HG02610 (cell line): ENCODE measurements at regions not wholly inside any gene's neighbourhood (a gene's known extent, or its start where the extent isn't known, plus 50 kb on each side); places are given as distances from the start of the nearest gene placed in this dataset.

Experiments
- ATAC-seq: cut with Tn5 transposase; IDR thresholded peaks from one replicate; pipeline ENCODE4 v1.9.1; 2021; ENCODE audit warnings: mild to moderate bottlenecking, moderate library complexity; ENCODE audit not compliant: unreplicated experiment

DNA sequence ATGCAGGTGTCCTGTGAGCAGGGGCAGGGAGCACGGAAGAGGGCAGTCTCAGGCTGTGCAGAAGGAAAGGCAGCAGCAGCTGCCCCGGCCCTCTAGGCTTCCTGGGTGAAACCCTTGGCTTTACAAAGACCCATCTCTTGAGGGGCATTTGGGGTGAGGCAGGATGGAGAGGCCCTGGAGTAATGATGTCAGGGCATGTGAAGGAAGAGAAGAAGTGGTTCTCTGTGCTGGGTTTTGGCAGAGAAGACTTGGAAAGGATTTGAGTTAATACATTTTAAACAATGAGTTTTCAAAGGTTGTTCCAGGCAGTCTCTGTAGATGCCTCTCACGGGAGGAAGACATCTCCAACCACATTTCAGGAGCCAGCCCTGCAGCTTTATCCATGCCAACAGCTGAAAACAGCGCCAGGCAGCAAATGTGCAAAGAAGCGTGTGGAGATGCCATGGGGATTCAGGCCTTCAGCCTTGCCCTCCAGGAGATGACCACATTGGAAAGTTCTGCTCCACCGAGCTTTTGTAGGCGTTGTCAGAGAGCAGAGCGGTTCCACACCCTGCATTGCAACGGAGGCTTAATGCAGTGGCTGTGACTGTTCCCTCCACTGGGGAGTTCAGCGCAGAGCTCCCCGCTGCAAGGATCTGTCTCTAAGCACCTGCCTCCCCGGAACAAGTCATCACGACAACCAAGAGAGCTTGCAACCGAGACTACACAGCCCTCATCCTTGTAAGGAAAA, 322.8 kb downstream of the UQCRFS1 start:
- ATAC-seq = no peak

GRCh38 chr19:28887920-28888618, 324.9 kb downstream of the UQCRFS1 start:
- no peak for ATAC-seq

GRCh38 chr19:28886708-28887107, 326.2 kb downstream of the UQCRFS1 start:
- no peak for ATAC-seq

DNA sequence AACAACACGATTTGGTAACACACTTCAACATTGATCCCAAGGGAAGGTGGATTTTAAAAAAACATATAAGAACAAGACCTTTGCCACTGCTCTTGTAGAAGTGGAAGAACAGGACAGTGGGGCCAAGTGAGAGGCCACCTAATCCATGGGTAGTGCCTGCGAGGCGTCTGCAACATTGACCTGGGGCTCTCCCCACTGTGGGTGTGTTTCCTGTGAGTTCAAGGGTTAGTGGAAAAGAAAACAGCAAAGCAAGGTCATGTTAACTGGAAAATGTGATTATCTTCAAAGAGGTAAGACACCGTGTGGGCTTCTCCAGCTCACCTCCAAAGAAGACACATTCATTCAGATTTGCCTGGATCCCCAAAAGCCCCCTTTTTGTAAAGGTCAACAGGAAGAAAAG, 327.0 kb downstream of the UQCRFS1 start:
- no peak for ATAC-seq

- no peak for ATAC-seq
Measured at GRCh38 chr19:28884786-28885476, 328.0 kb downstream of the UQCRFS1 start.

- no peak for ATAC-seq
Measured at GRCh38 chr19:28883241-28883693, 329.7 kb downstream of the UQCRFS1 start.

DNA sequence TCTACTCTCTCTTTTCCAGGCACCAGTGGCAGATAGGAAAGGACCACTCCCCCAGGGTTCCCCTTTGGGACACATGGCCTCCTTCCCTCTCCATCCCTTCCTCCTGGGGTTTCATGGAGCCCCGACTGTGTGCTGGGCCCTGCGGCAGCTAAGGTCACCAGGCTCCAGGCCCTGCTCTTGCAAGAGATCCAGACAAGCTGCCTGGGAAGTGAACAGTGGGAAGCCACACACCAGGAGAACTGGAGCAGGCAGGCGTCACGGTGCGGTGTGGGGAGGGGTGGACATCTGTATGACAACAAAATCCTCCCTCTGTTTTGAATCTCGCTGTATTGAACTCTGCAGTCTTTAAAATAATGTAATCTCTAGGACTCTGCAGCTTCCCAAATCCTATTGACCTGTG, 330.1 kb downstream of the UQCRFS1 start:
- no peak for ATAC-seq

DNA sequence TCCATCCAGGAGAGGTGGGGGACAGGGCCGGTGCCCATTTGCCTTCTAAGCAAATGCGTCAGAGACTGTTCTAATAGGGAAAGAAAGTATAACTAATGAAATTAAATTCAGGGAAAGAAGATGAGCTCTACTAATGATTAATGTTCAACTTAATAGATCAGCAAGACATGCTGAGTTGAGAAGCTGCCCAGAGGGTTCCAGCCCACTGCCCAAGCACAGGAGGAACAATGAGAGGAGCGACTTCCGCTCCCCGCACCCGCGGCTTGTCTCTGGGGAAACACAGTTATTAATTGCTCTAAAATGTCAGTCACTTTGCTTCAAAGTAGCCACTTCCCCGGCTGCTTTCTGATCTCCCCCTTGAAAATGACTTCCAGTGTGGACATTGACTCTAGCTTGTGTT, 331.3 kb downstream of the UQCRFS1 start:
- ATAC-seq = no peak

DNA sequence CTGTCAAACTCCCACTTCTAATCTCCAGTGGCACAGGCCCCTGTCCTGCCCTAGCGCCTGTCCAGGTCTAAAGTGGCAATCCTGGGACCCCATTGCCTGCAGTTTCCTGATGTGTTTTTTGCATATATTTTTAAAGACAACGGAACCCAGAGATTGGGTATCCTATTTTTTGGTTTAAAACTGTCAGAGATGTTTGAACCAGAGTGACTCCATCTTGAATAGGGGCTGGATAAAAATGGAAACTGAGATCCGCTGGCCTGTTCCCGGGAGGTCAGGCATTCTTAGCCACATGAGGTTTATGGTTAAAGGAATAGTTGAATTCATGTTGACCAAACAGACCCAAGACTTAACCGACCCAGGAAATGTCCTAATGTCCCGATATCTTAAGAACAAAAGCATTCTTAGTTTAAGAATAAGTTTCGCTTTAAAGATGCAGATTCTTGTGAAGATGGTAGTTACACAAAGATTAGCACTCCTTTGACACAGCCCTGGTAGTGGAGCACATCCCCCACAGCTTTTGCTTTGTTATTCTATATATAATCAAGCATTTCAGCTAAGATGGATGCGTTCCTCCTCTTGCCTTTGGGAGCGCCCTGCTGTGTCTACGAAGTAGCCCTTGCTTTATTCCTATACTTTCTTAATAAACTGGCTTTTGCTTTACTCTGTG, 332.1 kb downstream of the UQCRFS1 start:
- no peak for ATAC-seq

- no peak for ATAC-seq
Measured at GRCh38 chr19:28878862-28879566, 333.9 kb downstream of the UQCRFS1 start.

- ATAC-seq = no peak
Measured at GRCh38 chr19:28876609-28877123, 336.3 kb downstream of the UQCRFS1 start.

- ATAC-seq = no peak
Measured at GRCh38 chr19:28874742-28875141, 338.2 kb downstream of the UQCRFS1 start.

DNA sequence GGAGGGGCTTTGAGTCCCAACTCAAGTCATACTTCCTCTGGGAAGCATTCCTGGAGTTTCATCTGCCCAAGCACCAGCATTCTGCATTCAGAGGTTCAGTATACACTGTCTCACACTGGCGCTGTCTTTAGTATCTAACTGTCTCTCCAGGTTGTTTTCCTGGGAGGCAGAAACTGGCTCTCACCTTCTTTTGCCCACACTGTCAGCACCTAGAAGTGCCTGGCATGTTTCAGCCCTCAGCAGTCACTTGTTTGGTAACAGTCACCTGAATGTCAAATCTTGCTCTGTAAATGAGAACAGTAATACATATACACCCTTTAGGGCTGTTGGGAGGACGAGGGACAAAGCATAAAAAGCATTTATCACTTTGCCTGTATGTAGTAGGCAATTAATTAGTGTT, 339.6 kb downstream of the UQCRFS1 start:
- no peak for ATAC-seq

DNA sequence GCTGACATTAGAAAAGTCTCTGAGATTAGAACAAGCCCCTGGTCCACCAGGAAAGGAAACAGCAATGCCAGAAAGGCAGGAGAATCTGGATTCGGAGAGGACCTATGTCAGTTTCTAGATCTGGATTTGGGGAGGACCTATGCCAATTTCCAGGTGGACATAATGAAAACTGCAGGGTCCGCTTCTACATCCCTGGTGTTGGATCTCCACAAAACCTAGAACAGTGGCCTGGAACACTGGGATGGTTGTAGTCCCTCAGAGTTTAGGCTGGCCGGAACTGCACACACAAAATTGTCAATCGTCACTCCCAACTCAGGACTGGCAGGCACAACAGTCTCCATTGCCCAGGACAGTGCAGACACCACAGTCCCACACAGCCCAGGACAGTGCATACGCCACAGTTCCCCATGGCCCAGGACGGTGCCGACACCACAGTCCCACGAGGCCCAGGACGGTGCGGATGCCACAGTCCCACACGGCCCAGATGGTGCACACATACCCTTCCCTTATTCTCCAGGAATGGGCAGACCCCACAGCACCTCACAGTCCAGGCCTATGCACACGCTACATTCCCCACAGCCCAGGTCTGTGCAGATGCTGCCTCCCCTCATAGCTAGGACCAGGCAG, 341.7 kb downstream of the UQCRFS1 start:
- ATAC-seq = no peak

- ATAC-seq = no peak
Measured at GRCh38 chr19:28869459-28869858, 343.5 kb downstream of the UQCRFS1 start.

DNA sequence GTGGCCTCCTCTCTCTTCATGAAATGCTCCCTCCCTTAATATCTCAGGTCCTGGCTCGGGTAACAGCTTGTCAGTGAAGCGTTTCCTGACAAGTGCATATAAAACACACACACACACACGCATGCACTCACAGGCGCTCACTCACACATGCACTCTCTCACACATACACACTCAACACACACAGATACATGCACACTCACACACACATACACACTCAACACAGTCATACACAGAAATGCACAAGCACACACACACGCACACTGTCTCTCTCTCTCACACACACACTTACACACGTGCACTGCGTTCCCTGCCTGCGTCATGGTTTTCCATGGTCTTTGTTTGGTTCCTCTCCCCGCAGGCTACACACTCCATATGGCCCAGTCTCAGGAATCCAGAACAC, 344.1 kb downstream of the UQCRFS1 start:
- no peak for ATAC-seq

- no peak for ATAC-seq
Measured at GRCh38 chr19:28867978-28868377, 345.0 kb downstream of the UQCRFS1 start.

- no peak for ATAC-seq
Measured at GRCh38 chr19:28864577-28865042, 348.3 kb downstream of the UQCRFS1 start.

DNA sequence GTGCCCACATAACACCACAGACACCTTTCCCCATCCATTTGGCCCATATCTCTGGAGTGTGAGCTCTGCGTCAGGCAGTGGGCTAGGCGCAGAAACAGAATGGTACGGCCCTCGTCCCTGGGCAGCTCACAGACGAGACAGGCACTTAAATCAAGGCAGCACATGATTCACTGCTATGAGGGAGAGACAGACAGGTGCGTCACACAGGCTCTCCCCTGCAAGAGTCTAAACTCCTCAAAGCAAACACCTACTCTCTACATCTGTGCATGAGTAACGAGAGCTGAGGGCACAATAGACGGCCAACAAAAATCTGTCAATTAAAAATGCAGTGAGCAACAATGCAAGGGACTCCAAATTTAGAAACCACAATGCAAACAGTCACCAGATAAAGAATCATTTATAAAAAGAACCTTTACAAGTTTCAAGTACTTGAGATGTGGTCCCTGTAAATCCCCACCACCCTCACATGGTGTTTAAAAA, 348.9 kb downstream of the UQCRFS1 start:
- ATAC-seq = no peak

GRCh38 chr19:28862238-28862637, 350.7 kb downstream of the UQCRFS1 start:
- ATAC-seq = no peak
